ENCODE measurements at regions not wholly inside any gene's neighbourhood (a gene's known extent, or its start where the extent isn't known, plus 50 kb on each side); places are given as distances from the start of the nearest gene placed in this dataset.

GRCh38 chr13:23059173-23059572 is 121.6 kb upstream of the SGCG start:
- Mint-ChIP-seq H3K4me1 (ENCODE audit: low read depth, unreplicated experiment) (no peaks in the 10 kb centered on the region), H3K36me3 (ENCODE audit: unreplicated experiment) (no peaks in the 10 kb centered on the region), H3K9me3 (ENCODE audit: unreplicated experiment) (peaks cover 1% of the 10 kb centered on the region), H3K27me3 (ENCODE audit: unreplicated experiment) (no peaks in the 10 kb centered on the region), H3K4me3 (ENCODE audit: unreplicated experiment) (no peak overlapping the region), H3K27ac (ENCODE audit: unreplicated experiment) (no peak overlapping the region)
- DNase-seq, result no peak
- no peak for TF ChIP-seq CTCF (IDR thresholded peaks at IDR 0.05; ENCODE audit: partially characterized antibody, unreplicated experiment)

- no peaks in the 10 kb centered on the region for H3K27me3 Mint-ChIP-seq (ENCODE audit: unreplicated experiment)
- no peaks in the 10 kb centered on the region for H3K9me3 Mint-ChIP-seq (ENCODE audit: unreplicated experiment)
- no peak for DNase-seq
- TF ChIP-seq CTCF (IDR thresholded peaks at IDR 0.05; ENCODE audit: partially characterized antibody, unreplicated experiment), result no peak
- no peaks in the 10 kb centered on the region for H3K4me1 Mint-ChIP-seq (ENCODE audit: low read depth, unreplicated experiment)
- no peaks in the 10 kb centered on the region for H3K36me3 Mint-ChIP-seq (ENCODE audit: unreplicated experiment)
- no peak overlapping the region for H3K4me3 Mint-ChIP-seq (ENCODE audit: unreplicated experiment)
- H3K27ac Mint-ChIP-seq (ENCODE audit: unreplicated experiment), result no peak overlapping the region
Observed at GRCh38 chr13:23060959-23061358, 119.8 kb upstream of the SGCG start.

- no peaks in the 10 kb centered on the region for H3K27me3 Mint-ChIP-seq (ENCODE audit: unreplicated experiment)
Observed at GRCh38 chr13:23067129-23067528, 113.7 kb upstream of the SGCG start.

GRCh38 chr13:23069566-23069965 is 111.2 kb upstream of the SGCG start:
- TF ChIP-seq CTCF (IDR thresholded peaks at IDR 0.05; ENCODE audit: partially characterized antibody, unreplicated experiment), result no peak
- no peak overlapping the region for H3K27ac Mint-ChIP-seq (ENCODE audit: unreplicated experiment)
- no peaks in the 10 kb centered on the region for H3K9me3 Mint-ChIP-seq (ENCODE audit: unreplicated experiment)
- H3K36me3 Mint-ChIP-seq (ENCODE audit: unreplicated experiment), result no peaks in the 10 kb centered on the region
- no peaks in the 10 kb centered on the region for H3K27me3 Mint-ChIP-seq (ENCODE audit: unreplicated experiment)
- DNase-seq, result no peak
- no peaks in the 10 kb centered on the region for H3K4me1 Mint-ChIP-seq (ENCODE audit: low read depth, unreplicated experiment)
- no peak overlapping the region for H3K4me3 Mint-ChIP-seq (ENCODE audit: unreplicated experiment)

More at GRCh38 chr13:23067129-23067528, 113.7 kb upstream of the SGCG start:
- no peaks in the 10 kb centered on the region for H3K36me3 Mint-ChIP-seq (ENCODE audit: unreplicated experiment)
- H3K9me3 Mint-ChIP-seq (ENCODE audit: unreplicated experiment), result no peaks in the 10 kb centered on the region
- no peak for DNase-seq
- H3K27ac Mint-ChIP-seq (ENCODE audit: unreplicated experiment), result no peak overlapping the region
- H3K4me1 Mint-ChIP-seq (ENCODE audit: low read depth, unreplicated experiment), result no peaks in the 10 kb centered on the region
- TF ChIP-seq CTCF (IDR thresholded peaks at IDR 0.05; ENCODE audit: partially characterized antibody, unreplicated experiment), result no peak
- no peak overlapping the region for H3K4me3 Mint-ChIP-seq (ENCODE audit: unreplicated experiment)

GRCh38 chr13:23074075-23074828 is 106.5 kb upstream of the SGCG start:
- H3K36me3 Mint-ChIP-seq (ENCODE audit: unreplicated experiment), result no peaks in the 10 kb centered on the region
- no peak overlapping the region for H3K27ac Mint-ChIP-seq (ENCODE audit: unreplicated experiment)
- H3K4me1 Mint-ChIP-seq (ENCODE audit: low read depth, unreplicated experiment), result no peaks in the 10 kb centered on the region
- H3K9me3 Mint-ChIP-seq (ENCODE audit: unreplicated experiment), result no peaks in the 10 kb centered on the region
- TF ChIP-seq CTCF (IDR thresholded peaks at IDR 0.05; ENCODE audit: partially characterized antibody, unreplicated experiment), result no peak
- no peaks in the 10 kb centered on the region for H3K27me3 Mint-ChIP-seq (ENCODE audit: unreplicated experiment)
- DNase-seq, result no peak
- no peak overlapping the region for H3K4me3 Mint-ChIP-seq (ENCODE audit: unreplicated experiment)

All from glutamatergic neuron (in vitro differentiated cells).